ENCODE measurements at regions not wholly inside any gene's neighbourhood (a gene's known extent, or its start where the extent isn't known, plus 50 kb on each side); places are given as distances from the start of the nearest gene placed in this dataset.

DNA sequence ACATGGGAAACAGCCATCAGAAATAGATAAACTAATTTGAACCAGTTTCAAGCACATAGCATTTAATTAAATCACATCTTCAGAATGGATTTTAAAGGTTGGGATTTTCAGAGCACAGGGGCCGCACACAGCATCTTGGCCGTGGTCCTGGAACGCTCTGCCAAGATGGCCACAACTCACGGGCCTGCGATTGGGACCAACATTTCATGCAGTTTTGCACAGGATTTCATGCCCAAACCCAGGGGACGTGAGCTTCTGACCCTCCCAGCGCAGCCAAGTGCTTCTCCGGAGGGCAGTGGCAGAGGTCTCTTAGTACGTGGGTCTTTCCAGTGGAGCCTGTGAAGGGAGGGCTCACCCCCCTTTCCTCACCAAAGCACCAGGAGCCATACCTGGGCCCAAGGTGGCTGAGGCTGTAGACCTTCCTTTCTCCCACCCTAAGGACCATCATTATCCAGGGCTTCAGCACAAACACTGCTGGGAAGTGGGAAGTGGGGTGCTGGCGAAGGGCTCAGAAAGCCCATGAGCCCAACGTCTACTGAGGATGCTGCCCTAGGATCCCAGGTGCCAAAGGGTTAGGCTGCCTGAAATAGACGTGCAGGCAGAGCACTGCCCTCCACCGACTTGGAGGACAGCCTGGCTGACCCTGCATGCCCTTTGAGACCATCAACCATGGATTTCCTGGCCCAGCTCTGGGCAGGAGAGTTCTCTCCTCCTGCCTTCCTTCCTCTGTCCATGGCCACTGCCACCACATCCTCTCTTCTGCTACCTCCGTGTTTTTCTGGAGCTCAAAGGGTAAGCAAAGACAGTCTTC is 611.2 kb upstream of the MGMT start:
- no peak for TF ChIP-seq TAF1 (IDR thresholded peaks at IDR 0.05; ENCODE audit: low read depth, low read length)
- TF ChIP-seq SPI1 (IDR thresholded peaks at IDR 0.05; ENCODE audit: low read depth, low read length) = no peak
- no peak for TF ChIP-seq POLR2A (IDR thresholded peaks at IDR 0.05; ENCODE audit: low read depth, low read length)
- no peak for TF ChIP-seq POU2F2 (IDR thresholded peaks at IDR 0.05; ENCODE audit: low read depth, low read length)
- TF ChIP-seq PAX5 (IDR thresholded peaks at IDR 0.05; ENCODE audit: insufficient read depth, low read length, severe bottlenecking) = no peak
- no peak for TF ChIP-seq POLR2AphosphoS5 (IDR thresholded peaks at IDR 0.05; ENCODE audit: low read depth, low read length)
- no peak for DNase-seq (ENCODE audit: insufficient read length, low spot score)
- no peak for FAIRE-seq

DNA sequence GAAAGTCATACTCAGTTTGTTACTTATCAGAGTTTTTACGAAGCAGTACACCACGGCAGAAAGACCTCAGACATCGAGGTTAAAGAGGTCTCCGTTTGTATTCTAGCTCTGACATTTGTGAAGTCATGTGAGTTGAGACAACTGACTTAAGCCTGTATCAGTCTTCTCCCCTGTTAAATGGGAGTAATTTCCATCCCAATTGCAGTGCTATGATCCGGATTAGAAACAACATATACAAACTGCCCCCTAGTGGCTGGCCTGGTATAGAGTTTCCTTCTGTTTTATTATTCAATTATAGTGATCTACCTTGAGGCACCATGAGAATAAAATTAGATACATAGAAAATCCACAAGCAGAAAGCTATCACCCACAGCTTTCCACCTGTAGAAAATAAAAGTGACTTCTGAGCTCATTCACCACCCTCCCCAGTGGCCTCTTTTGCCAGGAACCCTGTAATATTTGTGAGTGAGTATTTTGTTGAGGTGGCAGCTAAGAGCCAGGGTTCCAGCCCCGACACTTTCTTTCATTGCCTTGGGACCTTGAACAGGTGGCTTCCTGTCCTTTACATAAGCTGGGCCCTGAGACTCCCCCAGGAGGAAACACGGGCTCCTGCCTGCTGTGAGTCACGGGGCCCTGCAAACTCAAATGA is 607.2 kb upstream of the MGMT start:
- DNase-seq (ENCODE audit: insufficient read length, low spot score) (peak; percentile 16), FAIRE-seq (peak; percentile 26)
- no peak for TF ChIP-seq PAX5 (IDR thresholded peaks at IDR 0.05; ENCODE audit: insufficient read depth, low read length, severe bottlenecking)
- TF ChIP-seq SPI1 (IDR thresholded peaks at IDR 0.05; ENCODE audit: low read depth, low read length) = no peak
- no peak for TF ChIP-seq POU2F2 (IDR thresholded peaks at IDR 0.05; ENCODE audit: low read depth, low read length)
- no peak for TF ChIP-seq TAF1 (IDR thresholded peaks at IDR 0.05; ENCODE audit: low read depth, low read length)
- TF ChIP-seq POLR2A (IDR thresholded peaks at IDR 0.05; ENCODE audit: low read depth, low read length) = no peak
- no peak for TF ChIP-seq POLR2AphosphoS5 (IDR thresholded peaks at IDR 0.05; ENCODE audit: low read depth, low read length)

- no peak for TF ChIP-seq PAX5 (IDR thresholded peaks at IDR 0.05; ENCODE audit: insufficient read depth, low read length, severe bottlenecking)
- TF ChIP-seq POLR2A (IDR thresholded peaks at IDR 0.05; ENCODE audit: low read depth, low read length) = no peak
- TF ChIP-seq POU2F2 (IDR thresholded peaks at IDR 0.05; ENCODE audit: low read depth, low read length) = no peak
- no peak for TF ChIP-seq POLR2AphosphoS5 (IDR thresholded peaks at IDR 0.05; ENCODE audit: low read depth, low read length)
- TF ChIP-seq TAF1 (IDR thresholded peaks at IDR 0.05; ENCODE audit: low read depth, low read length) = no peak
- TF ChIP-seq SPI1 (IDR thresholded peaks at IDR 0.05; ENCODE audit: low read depth, low read length) = no peak
- no peak for FAIRE-seq
Measured at GRCh38 chr10:128860574-128860973, 606.5 kb upstream of the MGMT start.

DNA sequence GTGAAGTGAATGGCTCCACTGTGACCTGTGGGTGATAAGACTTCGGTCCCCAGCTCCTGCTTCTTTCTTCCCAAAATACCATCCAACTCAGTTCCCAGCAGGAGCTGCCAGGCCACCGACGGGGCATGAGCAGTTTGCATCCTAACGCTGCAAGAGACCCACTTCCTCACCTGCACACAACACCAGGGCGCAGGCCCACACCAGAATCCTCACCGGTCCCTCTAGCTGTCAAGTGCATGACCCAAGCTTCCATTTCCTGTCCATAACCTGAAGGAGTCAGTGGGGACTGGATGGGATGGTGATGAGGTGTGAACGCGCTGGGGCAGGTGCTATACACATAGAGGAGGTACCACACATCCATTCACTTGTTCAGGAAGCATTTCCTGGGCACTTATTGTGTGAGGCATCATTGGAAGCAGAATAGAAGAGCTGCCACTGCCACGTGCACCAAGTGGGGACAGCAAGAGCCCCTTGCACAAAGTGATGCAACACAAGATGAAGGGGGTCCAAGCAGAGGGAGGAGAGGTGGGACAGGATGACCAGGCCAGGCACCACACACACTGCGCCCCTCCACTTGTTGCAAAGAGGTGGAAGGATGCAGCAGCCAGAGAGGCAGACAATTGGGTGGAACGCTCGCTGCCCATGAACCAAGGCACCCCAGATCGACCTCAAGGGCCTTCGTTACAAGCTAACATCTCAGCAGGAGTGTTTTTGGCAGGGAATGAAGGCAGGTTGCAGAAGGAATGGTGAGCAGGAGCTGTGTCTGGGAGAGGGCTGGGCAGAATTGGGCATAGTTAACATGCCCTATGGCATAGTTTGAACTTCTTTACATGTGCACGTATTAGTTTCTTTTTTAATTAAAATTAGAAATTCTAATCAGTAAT is 605.8 kb upstream of the MGMT start:
- TF ChIP-seq PAX5 (IDR thresholded peaks at IDR 0.05; ENCODE audit: insufficient read depth, low read length, severe bottlenecking) = no peak
- TF ChIP-seq POLR2AphosphoS5 (IDR thresholded peaks at IDR 0.05; ENCODE audit: low read depth, low read length) = no peak
- TF ChIP-seq SPI1 (IDR thresholded peaks at IDR 0.05; ENCODE audit: low read depth, low read length) = no peak
- no peak for TF ChIP-seq POU2F2 (IDR thresholded peaks at IDR 0.05; ENCODE audit: low read depth, low read length)
- TF ChIP-seq TAF1 (IDR thresholded peaks at IDR 0.05; ENCODE audit: low read depth, low read length) = no peak
- TF ChIP-seq POLR2A (IDR thresholded peaks at IDR 0.05; ENCODE audit: low read depth, low read length) = no peak
- FAIRE-seq = no peak

More at GRCh38 chr10:128860574-128860973, 606.5 kb upstream of the MGMT start:
- no peak for DNase-seq (ENCODE audit: insufficient read length, low spot score)

GRCh38 chr10:128863411-128863810 is 603.6 kb upstream of the MGMT start:
- FAIRE-seq (no peak), DNase-seq (ENCODE audit: insufficient read length, low spot score) (no peak)
- TF ChIP-seq POLR2A (IDR thresholded peaks at IDR 0.05; ENCODE audit: low read depth, low read length) (no peak), PAX5 (IDR thresholded peaks at IDR 0.05; ENCODE audit: insufficient read depth, low read length, severe bottlenecking) (no peak), SPI1 (IDR thresholded peaks at IDR 0.05; ENCODE audit: low read depth, low read length) (no peak), TAF1 (IDR thresholded peaks at IDR 0.05; ENCODE audit: low read depth, low read length) (no peak), POLR2AphosphoS5 (IDR thresholded peaks at IDR 0.05; ENCODE audit: low read depth, low read length) (no peak)

More for the DNA sequence above, 605.8 kb upstream of the MGMT start:
- DNase-seq (ENCODE audit: insufficient read length, low spot score) = no peak

GRCh38 chr10:128863823-128864405 is 603.1 kb upstream of the MGMT start:
- TF ChIP-seq POLR2AphosphoS5 (IDR thresholded peaks at IDR 0.05; ENCODE audit: low read depth, low read length) = no peak
- TF ChIP-seq POU2F2 (IDR thresholded peaks at IDR 0.05; ENCODE audit: low read depth, low read length) = no peak
- no peak for TF ChIP-seq POLR2A (IDR thresholded peaks at IDR 0.05; ENCODE audit: low read depth, low read length)
- TF ChIP-seq TAF1 (IDR thresholded peaks at IDR 0.05; ENCODE audit: low read depth, low read length) = no peak
- TF ChIP-seq SPI1 (IDR thresholded peaks at IDR 0.05; ENCODE audit: low read depth, low read length) = no peak
- no peak for TF ChIP-seq PAX5 (IDR thresholded peaks at IDR 0.05; ENCODE audit: insufficient read depth, low read length, severe bottlenecking)
- no peak for DNase-seq (ENCODE audit: insufficient read length, low spot score)
- FAIRE-seq = no peak

DNA sequence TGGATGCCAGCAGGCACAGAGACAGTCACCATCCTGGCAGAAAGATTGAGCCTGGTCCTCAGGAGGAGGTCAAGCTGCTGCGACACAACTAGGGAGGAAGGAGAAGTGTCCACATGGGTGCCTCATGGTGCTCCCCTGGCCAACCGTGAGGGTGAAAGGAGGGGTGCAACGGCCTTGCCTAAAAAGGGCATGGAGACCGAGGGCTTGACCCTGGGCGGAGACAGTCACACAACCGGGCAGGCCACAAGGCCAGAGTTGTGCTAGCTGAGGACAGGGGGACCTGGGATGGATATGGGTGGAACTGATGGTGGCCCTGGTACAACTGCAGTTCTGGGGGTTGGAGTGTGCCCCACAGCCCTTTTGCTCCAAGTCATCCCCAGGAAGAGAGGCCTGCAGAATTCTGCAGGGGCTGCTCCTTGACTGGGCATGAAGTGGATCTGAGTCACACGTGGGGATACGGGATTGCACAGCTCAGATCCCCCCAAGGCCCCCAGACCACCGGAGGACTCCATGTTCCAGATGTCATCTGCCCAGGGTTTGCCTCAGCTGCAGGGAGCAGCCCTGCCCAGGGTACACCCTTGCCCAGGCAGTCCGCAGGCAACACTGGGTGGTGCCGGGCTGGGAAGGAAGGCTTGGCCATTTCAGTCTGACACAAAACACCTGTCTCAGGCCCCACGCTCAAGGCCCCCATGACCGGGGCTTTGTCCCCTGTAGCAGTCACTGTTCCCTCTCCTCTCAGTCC is 602.3 kb upstream of the MGMT start:
- TF ChIP-seq POU2F2 (IDR thresholded peaks at IDR 0.05; ENCODE audit: low read depth, low read length) (no peak), TAF1 (IDR thresholded peaks at IDR 0.05; ENCODE audit: low read depth, low read length) (no peak)
- FAIRE-seq (no peak), DNase-seq (ENCODE audit: insufficient read length, low spot score) (no peak)

DNA sequence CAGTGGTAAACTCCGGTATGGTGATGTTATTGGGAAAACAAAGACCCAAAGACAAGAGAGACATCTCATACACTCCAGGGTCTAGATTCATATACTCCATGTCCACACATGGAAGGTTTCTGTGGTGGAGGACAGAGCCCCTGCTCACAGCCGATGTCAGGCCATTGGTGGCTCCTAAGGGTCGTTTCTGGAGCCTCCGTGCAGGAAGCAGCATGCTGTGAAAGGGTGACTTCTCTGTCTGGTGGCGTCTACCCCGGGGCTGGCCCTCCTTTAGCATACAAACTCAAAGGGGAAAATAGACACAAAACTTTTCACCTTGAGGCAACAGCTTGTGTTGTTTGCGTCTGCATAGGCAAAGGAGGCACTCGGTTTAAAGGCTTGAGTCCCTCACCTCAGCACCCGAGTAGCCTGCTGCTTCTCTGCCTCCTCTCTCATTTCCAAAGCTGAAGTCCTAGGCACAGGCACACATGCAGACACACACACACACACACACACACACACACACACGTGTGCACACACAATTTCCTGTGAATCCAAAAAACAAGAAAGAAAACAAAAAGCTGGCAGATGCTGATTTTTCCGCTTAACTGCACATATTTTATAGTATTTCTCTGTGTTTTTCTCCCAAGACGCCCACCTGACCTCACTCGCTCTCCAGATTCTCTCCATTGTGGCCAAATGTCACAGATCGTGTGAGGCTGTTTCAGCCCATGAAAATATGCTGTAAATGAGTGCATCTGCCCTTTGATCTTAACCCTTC is 601.4 kb upstream of the MGMT start:
- no peak for FAIRE-seq

More for the DNA sequence above, 601.4 kb upstream of the MGMT start:
- TF ChIP-seq SPI1 (IDR thresholded peaks at IDR 0.05; ENCODE audit: low read depth, low read length) = no peak
- TF ChIP-seq PAX5 (IDR thresholded peaks at IDR 0.05; ENCODE audit: insufficient read depth, low read length, severe bottlenecking) = no peak
- no peak for TF ChIP-seq POLR2AphosphoS5 (IDR thresholded peaks at IDR 0.05; ENCODE audit: low read depth, low read length)
- TF ChIP-seq TAF1 (IDR thresholded peaks at IDR 0.05; ENCODE audit: low read depth, low read length) = no peak
- TF ChIP-seq POU2F2 (IDR thresholded peaks at IDR 0.05; ENCODE audit: low read depth, low read length) = no peak
- no peak for TF ChIP-seq POLR2A (IDR thresholded peaks at IDR 0.05; ENCODE audit: low read depth, low read length)
- no peak for DNase-seq (ENCODE audit: insufficient read length, low spot score)

All from GM12891 (cell line).